ENCODE measurements at regions not wholly inside any gene's neighbourhood (a gene's known extent, or its start where the extent isn't known, plus 50 kb on each side); places are given as distances from the start of the nearest gene placed in this dataset.

GRCh38 chr14:98341211-98341610, 930.8 kb downstream of the BCL11B start:
- TF ChIP-seq CTCF (IDR thresholded peaks at IDR 0.05) (no peak), POLR2A (IDR thresholded peaks at IDR 0.05) (no peak)
